ENCODE measurements at regions not wholly inside any gene's neighbourhood (a gene's known extent, or its start where the extent isn't known, plus 50 kb on each side); places are given as distances from the start of the nearest gene placed in this dataset.

DNA sequence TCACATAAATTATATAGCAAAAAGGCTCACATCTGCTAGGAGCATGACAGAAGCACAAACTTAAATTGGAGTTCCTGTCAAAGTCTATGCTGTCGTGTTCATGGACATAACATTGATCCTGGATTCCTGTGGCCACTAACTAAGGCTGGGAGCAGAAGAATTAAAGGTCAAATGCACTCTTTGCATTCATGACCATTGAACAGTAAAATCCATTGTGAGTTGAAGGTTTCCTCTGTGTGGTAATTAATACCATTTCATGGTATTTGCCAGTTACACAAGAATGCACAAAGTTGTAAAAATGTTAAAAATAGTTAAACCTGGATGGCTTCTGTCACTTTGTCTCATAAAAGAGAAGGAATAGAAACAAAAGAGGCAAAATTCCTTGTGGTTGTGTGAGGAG lies 242.6 kb downstream of the NPR3 start:
- no peak for TF ChIP-seq CTCF (IDR thresholded peaks at IDR 0.05; ENCODE audit: insufficient read depth, low read length, poor library complexity, severe bottlenecking)
- Histone ChIP-seq H3K27me3 (ENCODE audit: control insufficient read depth, insufficient read depth, low read length) (no peaks in the 10 kb centered on the region), H3K36me3 (ENCODE audit: control insufficient read depth, insufficient read depth, low read length) (no peaks in the 10 kb centered on the region), H3K4me3 (ENCODE audit: low read depth, low read length) (no peak overlapping the region)
- no peak for DNase-seq (ENCODE audit: low read depth)

- Histone ChIP-seq H3K36me3 (ENCODE audit: control insufficient read depth, insufficient read depth, low read length) (no peaks in the 10 kb centered on the region), H3K4me3 (ENCODE audit: low read depth, low read length) (no peak overlapping the region), H3K27me3 (ENCODE audit: control insufficient read depth, insufficient read depth, low read length) (no peaks in the 10 kb centered on the region)
- DNase-seq (ENCODE audit: low read depth): no peak
- TF ChIP-seq CTCF (IDR thresholded peaks at IDR 0.05; ENCODE audit: insufficient read depth, low read length, poor library complexity, severe bottlenecking): no peak
These were observed 244.7 kb downstream of the NPR3 start for GRCh38 chr5:32955814-32956213.

DNA sequence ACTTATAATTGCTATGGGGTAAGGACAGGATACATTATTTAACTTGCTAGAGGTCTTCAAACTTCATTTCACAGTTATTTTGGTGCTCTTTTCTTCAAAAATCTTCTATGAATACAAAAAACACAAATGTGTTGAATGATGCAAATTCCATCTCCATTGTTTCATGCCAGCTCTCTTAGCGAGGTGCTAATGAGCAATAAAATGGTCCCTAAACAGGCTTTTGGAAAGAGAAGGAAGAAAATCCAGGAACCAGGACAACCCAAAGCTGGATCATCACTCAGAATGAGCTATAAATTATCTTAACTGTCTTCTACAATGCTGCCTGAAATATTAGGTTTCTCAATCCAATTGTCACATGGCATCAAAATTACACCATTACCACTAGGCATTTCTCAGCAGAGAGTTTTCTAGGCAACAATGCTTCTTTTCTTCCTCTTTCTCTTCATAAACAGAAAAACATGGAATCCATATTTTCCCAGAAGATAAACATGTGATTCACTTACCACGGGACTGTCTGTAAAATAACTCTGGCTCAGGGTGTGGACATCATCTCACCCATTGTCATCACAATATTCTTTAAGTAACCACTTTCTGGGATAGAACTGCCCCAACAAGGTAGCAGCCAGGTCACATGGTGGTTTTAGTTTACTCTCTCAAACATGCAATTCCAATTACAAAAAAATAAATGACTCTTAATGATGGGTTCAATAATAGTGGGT lies 249.4 kb downstream of the NPR3 start:
- no peak for DNase-seq (ENCODE audit: low read depth)

DNA sequence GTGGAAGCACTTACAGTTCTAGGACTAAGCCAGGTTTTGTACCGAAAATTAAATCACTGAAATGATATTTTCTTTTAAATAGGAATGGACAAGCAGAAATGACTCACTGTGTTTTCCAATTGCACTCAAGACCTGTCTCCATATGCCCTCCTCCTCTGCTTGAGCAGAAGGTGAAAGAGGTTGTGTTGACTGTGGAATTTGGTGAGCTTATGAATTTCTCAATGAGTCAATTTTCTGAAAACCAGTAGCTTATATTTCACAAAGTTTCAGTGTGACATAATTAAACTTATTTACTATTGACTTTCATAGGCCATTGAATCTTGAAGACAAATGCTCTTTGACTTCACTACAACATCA lies 249.9 kb downstream of the NPR3 start:
- Histone ChIP-seq H3K36me3 (ENCODE audit: control insufficient read depth, insufficient read depth, low read length) (no peaks in the 10 kb centered on the region), H3K4me3 (ENCODE audit: low read depth, low read length) (no peak overlapping the region), H3K27me3 (ENCODE audit: control insufficient read depth, insufficient read depth, low read length) (no peaks in the 10 kb centered on the region)
- DNase-seq (ENCODE audit: low read depth): no peak
- no peak for TF ChIP-seq CTCF (IDR thresholded peaks at IDR 0.05; ENCODE audit: insufficient read depth, low read length, poor library complexity, severe bottlenecking)

More for the DNA sequence above, 249.4 kb downstream of the NPR3 start:
- TF ChIP-seq CTCF (IDR thresholded peaks at IDR 0.05; ENCODE audit: insufficient read depth, low read length, poor library complexity, severe bottlenecking): no peak
- Histone ChIP-seq H3K27me3 (ENCODE audit: control insufficient read depth, insufficient read depth, low read length) (no peaks in the 10 kb centered on the region), H3K36me3 (ENCODE audit: control insufficient read depth, insufficient read depth, low read length) (no peaks in the 10 kb centered on the region), H3K4me3 (ENCODE audit: low read depth, low read length) (no peak overlapping the region)

- no peak for DNase-seq (ENCODE audit: low read depth)
- TF ChIP-seq CTCF (IDR thresholded peaks at IDR 0.05; ENCODE audit: insufficient read depth, low read length, poor library complexity, severe bottlenecking): no peak
- no peaks in the 10 kb centered on the region for H3K27me3 ChIP-seq (ENCODE audit: control insufficient read depth, insufficient read depth, low read length)
These were observed 253.1 kb downstream of the NPR3 start for GRCh38 chr5:32964261-32964660.

DNA sequence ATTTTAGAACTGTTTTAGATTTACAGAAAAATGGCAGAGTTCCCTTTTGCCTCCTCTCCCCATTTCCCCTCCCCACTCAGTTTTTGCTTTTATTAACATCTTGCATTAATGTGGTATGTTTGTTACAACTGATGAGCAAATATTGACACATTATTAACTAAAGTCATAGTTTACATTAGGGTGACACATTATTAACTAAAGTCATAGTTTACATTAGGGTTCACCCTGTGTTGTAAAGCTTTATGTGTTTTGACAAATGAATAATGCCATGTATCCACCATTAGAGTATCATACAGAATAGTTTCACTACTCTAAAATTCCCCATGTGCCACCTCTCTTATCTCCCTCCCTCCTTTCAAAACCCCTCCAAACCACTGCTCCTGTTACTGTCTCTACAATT lies 262.5 kb downstream of the NPR3 start:
- H3K27me3 ChIP-seq (ENCODE audit: control insufficient read depth, insufficient read depth, low read length): no peaks in the 10 kb centered on the region
- DNase-seq (ENCODE audit: low read depth): no peak

More at GRCh38 chr5:32964261-32964660, 253.1 kb downstream of the NPR3 start:
- Histone ChIP-seq H3K4me3 (ENCODE audit: low read depth, low read length) (no peak overlapping the region), H3K36me3 (ENCODE audit: control insufficient read depth, insufficient read depth, low read length) (no peaks in the 10 kb centered on the region)

More for the DNA sequence above, 262.5 kb downstream of the NPR3 start:
- Histone ChIP-seq H3K36me3 (ENCODE audit: control insufficient read depth, insufficient read depth, low read length) (no peaks in the 10 kb centered on the region), H3K4me3 (ENCODE audit: low read depth, low read length) (no peak overlapping the region)
- no peak for TF ChIP-seq CTCF (IDR thresholded peaks at IDR 0.05; ENCODE audit: insufficient read depth, low read length, poor library complexity, severe bottlenecking)

Measured in kidney epithelial cell (primary cell).